HG02973 (cell line): ENCODE measurements at regions not wholly inside any gene's neighbourhood (a gene's known extent, or its start where the extent isn't known, plus 50 kb on each side); places are given as distances from the start of the nearest gene placed in this dataset.

Experiments used
- ATAC-seq: cut with Tn5 transposase; IDR thresholded peaks from one replicate; pipeline ENCODE4 v1.9.1; 2021; ENCODE audit warnings: moderate library complexity; ENCODE audit not compliant: unreplicated experiment

- no peak for ATAC-seq
Observed at GRCh38 chr20:40591536-40591935, 97.5 kb downstream of the MAFB start.

GRCh38 chr20:40591119-40591518 is 97.9 kb downstream of the MAFB start:
- no peak for ATAC-seq

- ATAC-seq, result no peak
Observed at GRCh38 chr20:40589581-40589980, 99.5 kb downstream of the MAFB start.

GRCh38 chr20:40588891-40589290 is 100.1 kb downstream of the MAFB start:
- no peak for ATAC-seq

- ATAC-seq, result no peak
Observed at GRCh38 chr20:40587038-40587437, 102.0 kb downstream of the MAFB start.

- ATAC-seq, result no peak
Observed at GRCh38 chr20:40584130-40584809, 104.8 kb downstream of the MAFB start.

- no peak for ATAC-seq
Observed at GRCh38 chr20:40583636-40584035, 105.4 kb downstream of the MAFB start.

- no peak for ATAC-seq
Observed at GRCh38 chr20:40583205-40583604, 105.8 kb downstream of the MAFB start.

- ATAC-seq, result no peak
Observed at GRCh38 chr20:40582531-40582930, 106.5 kb downstream of the MAFB start.

GRCh38 chr20:40579701-40580100 is 109.3 kb downstream of the MAFB start:
- ATAC-seq, result no peak

GRCh38 chr20:40578961-40579360 is 110.1 kb downstream of the MAFB start:
- no peak for ATAC-seq

GRCh38 chr20:40575851-40576250 is 113.2 kb downstream of the MAFB start:
- no peak for ATAC-seq

- ATAC-seq, result no peak
Observed at GRCh38 chr20:40572251-40572650, 116.8 kb downstream of the MAFB start.

- ATAC-seq, result no peak
Observed at GRCh38 chr20:40571639-40572038, 117.4 kb downstream of the MAFB start.

- no peak for ATAC-seq
Observed at GRCh38 chr20:40568200-40568599, 120.8 kb downstream of the MAFB start.

GRCh38 chr20:40565682-40566040 is 123.4 kb downstream of the MAFB start:
- ATAC-seq, result no peak

- ATAC-seq, result no peak
Observed at GRCh38 chr20:40565001-40565681, 123.9 kb downstream of the MAFB start.

- ATAC-seq, result no peak
Observed at GRCh38 chr20:40563296-40563950, 125.6 kb downstream of the MAFB start.

GRCh38 chr20:40562031-40562430 is 127.0 kb downstream of the MAFB start:
- no peak for ATAC-seq

GRCh38 chr20:40561187-40561586 is 127.8 kb downstream of the MAFB start:
- ATAC-seq, result no peak

GRCh38 chr20:40558212-40558611 is 130.8 kb downstream of the MAFB start:
- no peak for ATAC-seq

- ATAC-seq, result no peak
Observed at GRCh38 chr20:40551125-40551530, 137.9 kb downstream of the MAFB start.
